IMR-90 (cell line): ENCODE measurements at regions not wholly inside any gene's neighbourhood (a gene's known extent, or its start where the extent isn't known, plus 50 kb on each side); places are given as distances from the start of the nearest gene placed in this dataset.

Experiments used
- ATAC-seq: fragments of 200-7000 bp; cut with Tn5 transposase; 2 replicates; pipeline ENCODE4 v1.9.1; 2020; ENCODE audit warnings: low read depth, mild to moderate bottlenecking, moderate library complexity
- BruUV-seq: library from RNA; stranded (reverse); fragments of 400-500 nt; replicated peaks from 2 replicates; lab custom pipeline; 2021; lab: Mats Ljungman, UMichigan
- CTCF ChIA-PET: fragments of 300-600 bp; formaldehyde crosslinking; extraction: SDS; loops from one replicate; lab custom pipeline; 2021; ENCODE audit warnings: antibody characterized with exemption; lab: Yijun Ruan, JAX
- POLR2A ChIA-PET: fragments of 300-600 bp; sonication (Branson Sonifier 250); formaldehyde crosslinking; loops from one replicate; lab custom pipeline; 2022; ENCODE audit warnings: antibody characterized with exemption; ENCODE audit not compliant: unreplicated experiment; lab: Charles Lee
- DNase-seq: peaks from one replicate; pipeline ENCODE4 v3.0.0; 2013
- H2AFZ ChIP-seq: replicated peaks from 2 replicates; pipeline ENCODE3; 2013; ENCODE audit warnings: low read length, mild to moderate bottlenecking; ENCODE audit not compliant: poor library complexity
- H2AK5ac ChIP-seq: 2 replicates; pipeline ENCODE4 v1.6.1; 2013; ENCODE audit warnings: low read depth, low read length, inconsistent platforms
- H2AK9ac ChIP-seq: replicated peaks from 2 replicates; pipeline ENCODE3; 2013; ENCODE audit warnings: mild to moderate bottlenecking, low read depth, low read length, moderate library complexity; ENCODE audit not compliant: poor library complexity
- H2BK120ac ChIP-seq: 2 replicates; pipeline ENCODE4 v1.6.1; 2013; ENCODE audit warnings: low read depth, low read length, inconsistent platforms
- H2BK15ac ChIP-seq: 3 replicates; pipeline ENCODE4 v1.6.1; 2013; ENCODE audit warnings: low read depth, low read length, inconsistent platforms
- H2BK20ac ChIP-seq: 2 replicates; pipeline ENCODE4 v1.6.1; 2013; ENCODE audit warnings: low read depth, mild to moderate bottlenecking, inconsistent platforms, low read length, moderate library complexity
- H2BK5ac ChIP-seq: 2 replicates; pipeline ENCODE4 v1.6.1; 2013; ENCODE audit warnings: mild to moderate bottlenecking, low read depth, low read length, inconsistent platforms; ENCODE audit not compliant: poor library complexity, severe bottlenecking
- H3K14ac ChIP-seq: replicated peaks from 2 replicates; pipeline ENCODE4 v1.6.1; 2013; ENCODE audit warnings: low read depth, low read length, inconsistent platforms
- H3K18ac ChIP-seq: 2 replicates; pipeline ENCODE4 v1.6.1; 2013; ENCODE audit warnings: low read depth, low read length, control low read depth
- H3K23ac ChIP-seq: 2 replicates; pipeline ENCODE4 v1.6.1; 2013; ENCODE audit warnings: low read depth, low read length, inconsistent platforms
- H3K27ac ChIP-seq: 2 replicates; pipeline ENCODE4 v1.5.1; 2013; ENCODE audit warnings: mild to moderate bottlenecking, control low read depth, low read length; ENCODE audit not compliant: insufficient read depth
- H3K27me3 ChIP-seq: 2 replicates; pipeline ENCODE4 v1.6.1; 2013; ENCODE audit warnings: low read length; ENCODE audit not compliant: control insufficient read depth, insufficient read depth
- H3K36me3 ChIP-seq: 2 replicates; pipeline ENCODE4 v1.6.1; 2013; ENCODE audit warnings: low read length, mixed read lengths; ENCODE audit not compliant: control insufficient read depth, insufficient read depth
- H3K4ac ChIP-seq: 2 replicates; pipeline ENCODE4 v1.6.1; 2013; ENCODE audit warnings: low read depth, low read length, inconsistent platforms
- H3K4me1 ChIP-seq: 2 replicates; pipeline ENCODE4 v1.6.1; 2013; ENCODE audit warnings: low read length, mixed read lengths; ENCODE audit not compliant: control insufficient read depth, insufficient read depth
- H3K4me2 ChIP-seq: 2 replicates; pipeline ENCODE4 v1.6.1; 2013; ENCODE audit warnings: low read depth, mild to moderate bottlenecking, control low read depth, low read length, moderate library complexity
- H3K4me3 ChIP-seq: 2 replicates; pipeline ENCODE4 v1.5.1; 2013; ENCODE audit warnings: low read depth, mild to moderate bottlenecking, control low read depth, low read length, moderate library complexity; ENCODE audit not compliant: insufficient read depth
- H3K56ac ChIP-seq: 2 replicates; pipeline ENCODE4 v1.6.1; 2013; ENCODE audit warnings: low read length, inconsistent platforms; ENCODE audit not compliant: insufficient read depth; ENCODE audit errors: extremely low read depth
- H3K79me1 ChIP-seq, 2 experiments: 2 replicates each; pipeline ENCODE4 v1.6.1; 2013; ENCODE audit warnings: low read length in 2 of 2, inconsistent platforms in 1 of 2, low read depth in 1 of 2
- H3K9ac ChIP-seq: 2 replicates; pipeline ENCODE4 v1.6.1; 2013; ENCODE audit warnings: low read depth, low read length, control low read depth
- H3K9me1 ChIP-seq: 2 replicates; pipeline ENCODE4 v1.6.1; 2013; ENCODE audit warnings: low read length, inconsistent platforms; ENCODE audit not compliant: insufficient read depth
- H3K9me3 ChIP-seq: 2 replicates; pipeline ENCODE4 v1.6.1; 2013; ENCODE audit warnings: low read length; ENCODE audit not compliant: control insufficient read depth, insufficient read depth
- H4K20me1 ChIP-seq: 2 replicates; pipeline ENCODE4 v1.6.1; 2013; ENCODE audit warnings: low read length, inconsistent platforms; ENCODE audit not compliant: insufficient read depth
- H4K5ac ChIP-seq: 2 replicates; pipeline ENCODE4 v1.6.1; 2013; ENCODE audit warnings: mild to moderate bottlenecking, low read depth, low read length, control low read depth
- H4K8ac ChIP-seq, 2 experiments: 2 replicates each; pipeline ENCODE4 v1.6.1; 2013; ENCODE audit warnings: low read depth in 2 of 2, low read length in 2 of 2, control low read depth in 1 of 2, inconsistent platforms in 1 of 2
- H4K91ac ChIP-seq: 2 replicates; pipeline ENCODE4 v1.6.1; 2013; ENCODE audit warnings: low read depth, low read length, inconsistent platforms; ENCODE audit not compliant: insufficient read depth
- BHLHE40 ChIP-seq: fragments of 150-350 bp; IDR thresholded peaks from 2 replicates; pipeline ENCODE4 v1.6.1; 2016; ENCODE audit warnings: mild to moderate bottlenecking, low read depth, low read length
- CEBPB ChIP-seq: IDR thresholded peaks from 2 replicates; pipeline ENCODE4 v1.6.1; 2012; ENCODE audit warnings: low read depth, low read length, improper control_type of control experiment
- CHD1 ChIP-seq: IDR thresholded peaks from 2 replicates; pipeline ENCODE4 v1.6.1; 2012; ENCODE audit warnings: low read depth, low read length, improper control_type of control experiment
- FOS ChIP-seq: fragments of 150-350 bp; IDR thresholded peaks from 2 replicates; pipeline ENCODE4 v1.6.1; 2016; ENCODE audit warnings: low read depth, low read length
- MAFK ChIP-seq: IDR thresholded peaks from 2 replicates; pipeline ENCODE4 v1.6.1; 2012; ENCODE audit warnings: low read depth, low read length, improper control_type of control experiment
- MAZ ChIP-seq: IDR thresholded peaks from 2 replicates; pipeline ENCODE4 v1.6.1; 2012; ENCODE audit warnings: low read depth, mild to moderate bottlenecking, low read length, improper control_type of control experiment, moderate library complexity, borderline replicate concordance
- MXI1 ChIP-seq: IDR thresholded peaks from 2 replicates; pipeline ENCODE4 v1.6.1; 2012; ENCODE audit warnings: low read depth, mild to moderate bottlenecking, low read length, moderate library complexity, borderline replicate concordance
- NFE2L2 ChIP-seq: fragments of 150-350 bp; IDR thresholded peaks from 2 replicates; pipeline ENCODE4 v1.6.1; 2016; ENCODE audit warnings: low read depth, mild to moderate bottlenecking, low read length
- POLR2A ChIP-seq: IDR thresholded peaks from 2 replicates; pipeline ENCODE4 v1.6.1; 2012; ENCODE audit warnings: mild to moderate bottlenecking, low read depth, low read length
- RAD21 ChIP-seq: IDR thresholded peaks from 2 replicates; pipeline ENCODE4 v1.6.1; 2012; ENCODE audit warnings: low read length, improper control_type of control experiment
- RCOR1 ChIP-seq: IDR thresholded peaks from 2 replicates; pipeline ENCODE4 v1.6.1; 2012; ENCODE audit warnings: mild to moderate bottlenecking, low read length, improper control_type of control experiment; ENCODE audit not compliant: insufficient replicate concordance
- RFX5 ChIP-seq: IDR thresholded peaks from 2 replicates; pipeline ENCODE4 v1.8.0; 2012; ENCODE audit warnings: low read depth, mild to moderate bottlenecking, low read length, moderate library complexity
- SMC3 ChIP-seq: fragments of 150-350 bp; IDR thresholded peaks from 2 replicates; pipeline ENCODE4 v1.6.1; 2016; ENCODE audit warnings: low read depth, mild to moderate bottlenecking, antibody characterized with exemption, low read length, moderate library complexity
- dilution Hi-C: fragments of 300-500 bp; cut with HindIII; formaldehyde crosslinking; loops from one replicate; pipeline ENCODE4 v1.14.3; 2018; ENCODE audit warnings: low sequenced_read_pairs; ENCODE audit not compliant: unreplicated experiment
- in situ Hi-C: fragments of 300-500 bp; cut with MboI; formaldehyde crosslinking; loops from 3 replicates; pipeline ENCODE4 v1.14.3; 2019; ENCODE audit warnings: low sequenced_read_pairs, inconsistent platforms, mixed read lengths
- intact Hi-C: fragments of 100-400 bp; cut with micrococcal nuclease; formaldehyde crosslinking; loops from 2 replicates; pipeline ENCODE4 v1.10.0; 2022
- TF ChIP-seq, protein P1 (sequence below): fragments of 150-350 bp; IDR thresholded peaks from 2 replicates; pipeline ENCODE4 v1.6.1; 2016; ENCODE audit warnings: low read depth, mild to moderate bottlenecking, low read length, moderate library complexity, borderline replicate concordance
- TF ChIP-seq, protein P2 (sequence below): fragments of 150-350 bp; IDR thresholded peaks from 2 replicates; pipeline ENCODE4 v1.6.1; 2017; ENCODE audit warnings: mild to moderate bottlenecking, antibody characterized with exemption, low read length, low read depth
- TF ChIP-seq, protein P3 (sequence below): conservative IDR thresholded peaks from 2 replicates; pipeline ENCODE4 v1.5.1; 2012; ENCODE audit warnings: mild to moderate bottlenecking, low read depth, low read length, improper control_type of control experiment

DNA sequence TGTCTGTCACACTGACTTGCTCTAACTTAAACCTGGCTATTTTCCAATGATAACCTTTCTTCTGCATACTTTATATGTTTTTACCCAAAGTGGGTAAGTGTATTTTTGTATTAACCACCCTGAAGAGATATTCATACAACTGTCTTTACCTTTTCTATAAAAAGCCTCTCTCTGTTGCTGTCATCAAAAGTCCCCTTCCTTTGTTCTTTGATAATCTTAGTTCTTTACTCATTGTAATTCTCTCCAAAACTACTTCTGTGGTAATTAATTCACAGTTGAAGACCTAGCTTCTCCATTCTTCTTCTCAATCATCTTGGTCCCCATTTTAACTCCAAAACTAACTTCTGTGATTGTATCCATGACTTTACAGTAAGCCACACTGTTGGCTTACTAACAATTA is 479.7 kb upstream of the MGAT4C start:
- Histone ChIP-seq H3K4me3 (no peak overlapping the region), H3K23ac (no peak overlapping the region), H3K4me1 (no peaks in the 10 kb centered on the region), H4K20me1 (no peaks in the 10 kb centered on the region), H3K4me2 (no peak overlapping the region), H3K56ac (no peak overlapping the region), H2AK9ac (no peak overlapping the region), H2BK120ac (no peak overlapping the region), H3K9me3 (no peaks in the 10 kb centered on the region), H3K27me3 (no peaks in the 10 kb centered on the region), H3K79me1 (no peaks in the 10 kb centered on the region), H2BK15ac (no peak overlapping the region), H3K14ac (no peak overlapping the region), H3K9me1 (no peaks in the 10 kb centered on the region), H4K91ac (no peak overlapping the region), H2AK5ac (no peak overlapping the region), H2AFZ (no peak overlapping the region), H3K4ac (no peak overlapping the region), H2BK20ac (no peak overlapping the region), H4K5ac (no peak overlapping the region), H3K9ac (no peak overlapping the region), H3K18ac (no peak overlapping the region), H3K27ac (no peak overlapping the region), H4K8ac (no peak overlapping the region), H2BK5ac (no peak overlapping the region), H3K36me3 (no peaks in the 10 kb centered on the region)
- CTCF ChIA-PET: no interaction called here
- TF ChIP-seq POLR2A: no peak
- TF ChIP-seq MAFK: no peak
- TF ChIP-seq, protein P1, sequence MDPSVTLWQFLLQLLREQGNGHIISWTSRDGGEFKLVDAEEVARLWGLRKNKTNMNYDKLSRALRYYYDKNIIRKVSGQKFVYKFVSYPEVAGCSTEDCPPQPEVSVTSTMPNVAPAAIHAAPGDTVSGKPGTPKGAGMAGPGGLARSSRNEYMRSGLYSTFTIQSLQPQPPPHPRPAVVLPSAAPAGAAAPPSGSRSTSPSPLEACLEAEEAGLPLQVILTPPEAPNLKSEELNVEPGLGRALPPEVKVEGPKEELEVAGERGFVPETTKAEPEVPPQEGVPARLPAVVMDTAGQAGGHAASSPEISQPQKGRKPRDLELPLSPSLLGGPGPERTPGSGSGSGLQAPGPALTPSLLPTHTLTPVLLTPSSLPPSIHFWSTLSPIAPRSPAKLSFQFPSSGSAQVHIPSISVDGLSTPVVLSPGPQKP: no peak
- no peak for TF ChIP-seq CHD1
- TF ChIP-seq RAD21: no peak
- TF ChIP-seq CEBPB: no peak
- no peak for TF ChIP-seq SMC3
- no peak for TF ChIP-seq RCOR1
- no peak for TF ChIP-seq BHLHE40
- TF ChIP-seq NFE2L2: no peak
- TF ChIP-seq, protein P2, sequence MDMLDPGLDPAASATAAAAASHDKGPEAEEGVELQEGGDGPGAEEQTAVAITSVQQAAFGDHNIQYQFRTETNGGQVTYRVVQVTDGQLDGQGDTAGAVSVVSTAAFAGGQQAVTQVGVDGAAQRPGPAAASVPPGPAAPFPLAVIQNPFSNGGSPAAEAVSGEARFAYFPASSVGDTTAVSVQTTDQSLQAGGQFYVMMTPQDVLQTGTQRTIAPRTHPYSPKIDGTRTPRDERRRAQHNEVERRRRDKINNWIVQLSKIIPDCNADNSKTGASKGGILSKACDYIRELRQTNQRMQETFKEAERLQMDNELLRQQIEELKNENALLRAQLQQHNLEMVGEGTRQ: no peak
- no peak for TF ChIP-seq RFX5
- no peak for TF ChIP-seq FOS
- TF ChIP-seq MAZ: no peak
- TF ChIP-seq, protein P3, sequence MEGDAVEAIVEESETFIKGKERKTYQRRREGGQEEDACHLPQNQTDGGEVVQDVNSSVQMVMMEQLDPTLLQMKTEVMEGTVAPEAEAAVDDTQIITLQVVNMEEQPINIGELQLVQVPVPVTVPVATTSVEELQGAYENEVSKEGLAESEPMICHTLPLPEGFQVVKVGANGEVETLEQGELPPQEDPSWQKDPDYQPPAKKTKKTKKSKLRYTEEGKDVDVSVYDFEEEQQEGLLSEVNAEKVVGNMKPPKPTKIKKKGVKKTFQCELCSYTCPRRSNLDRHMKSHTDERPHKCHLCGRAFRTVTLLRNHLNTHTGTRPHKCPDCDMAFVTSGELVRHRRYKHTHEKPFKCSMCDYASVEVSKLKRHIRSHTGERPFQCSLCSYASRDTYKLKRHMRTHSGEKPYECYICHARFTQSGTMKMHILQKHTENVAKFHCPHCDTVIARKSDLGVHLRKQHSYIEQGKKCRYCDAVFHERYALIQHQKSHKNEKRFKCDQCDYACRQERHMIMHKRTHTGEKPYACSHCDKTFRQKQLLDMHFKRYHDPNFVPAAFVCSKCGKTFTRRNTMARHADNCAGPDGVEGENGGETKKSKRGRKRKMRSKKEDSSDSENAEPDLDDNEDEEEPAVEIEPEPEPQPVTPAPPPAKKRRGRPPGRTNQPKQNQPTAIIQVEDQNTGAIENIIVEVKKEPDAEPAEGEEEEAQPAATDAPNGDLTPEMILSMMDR: no peak
- TF ChIP-seq MXI1: no peak
- no TSS peak for BruUV-seq
- no peak for DNase-seq
- dilution Hi-C loops (no loop called here), intact Hi-C loops (no loop called here), in situ Hi-C loops (no loop called here)
- ATAC-seq: no peak
- POLR2A ChIA-PET: no interaction called here
